Fibroblast of the aortic adventitia (primary cell): ENCODE measurements at regions not wholly inside any gene's neighbourhood (a gene's known extent, or its start where the extent isn't known, plus 50 kb on each side); places are given as distances from the start of the nearest gene placed in this dataset.

Experiments used
- DNase-seq: peaks from one replicate; pipeline ENCODE4 v3.0.0-alpha.2; 2010; ENCODE audit warnings: low read depth
- H3K4me3 ChIP-seq: 2 replicates; pipeline ENCODE4 v1.5.1; 2011; ENCODE audit warnings: low read depth, mild to moderate bottlenecking, control low read depth, low read length, moderate library complexity
- CTCF ChIP-seq: IDR thresholded peaks from 2 replicates; pipeline ENCODE4 v1.5.1; 2011; ENCODE audit warnings: mild to moderate bottlenecking, low read length, control low read depth, inconsistent platforms; ENCODE audit not compliant: insufficient read depth

- TF ChIP-seq CTCF = no peak
- no peak for DNase-seq
- no peak overlapping the region for H3K4me3 ChIP-seq
These were observed 827.1 kb downstream of the TBC1D22A start for GRCh38 chr22:47589271-47590250.

- no peak for DNase-seq
- TF ChIP-seq CTCF = no peak
- no peak overlapping the region for H3K4me3 ChIP-seq
These were observed 826.1 kb downstream of the TBC1D22A start for GRCh38 chr22:47588578-47588960.

GRCh38 chr22:47587861-47588577 is 825.6 kb downstream of the TBC1D22A start:
- TF ChIP-seq CTCF = no peak
- DNase-seq = no peak

GRCh38 chr22:47587361-47587760 is 824.9 kb downstream of the TBC1D22A start:
- TF ChIP-seq CTCF = no peak
- no peak overlapping the region for H3K4me3 ChIP-seq
- DNase-seq = no peak

More at GRCh38 chr22:47587861-47588577, 825.6 kb downstream of the TBC1D22A start:
- H3K4me3 ChIP-seq = no peak overlapping the region

GRCh38 chr22:47586946-47587345 is 824.5 kb downstream of the TBC1D22A start:
- H3K4me3 ChIP-seq = no peak overlapping the region
- no peak for TF ChIP-seq CTCF
- no peak for DNase-seq

GRCh38 chr22:47586038-47586437 is 823.6 kb downstream of the TBC1D22A start:
- no peak for TF ChIP-seq CTCF
- DNase-seq = no peak

More at GRCh38 chr22:47586038-47586437, 823.6 kb downstream of the TBC1D22A start:
- no peak overlapping the region for H3K4me3 ChIP-seq
